ENCODE measurements at regions not wholly inside any gene's neighbourhood (a gene's known extent, or its start where the extent isn't known, plus 50 kb on each side); places are given as distances from the start of the nearest gene placed in this dataset.
"Not testable (repeated sequence)": the region's sequence is repeated elsewhere in the genome, so short reads cannot be mapped to it uniquely, and the experiment has no call there.

GRCh38 chr11:33971530-33971929, 79.7 kb upstream of the LMO2 start:
- DNase-seq (ENCODE audit: low read depth) = not testable (repeated sequence)

- peak; percentile 63 for DNase-seq (ENCODE audit: low read depth)
Measured at GRCh38 chr11:33970984-33971466, 79.1 kb upstream of the LMO2 start.

- DNase-seq (ENCODE audit: low read depth) = no peak
Measured at GRCh38 chr11:33967451-33967850, 75.6 kb upstream of the LMO2 start.

- no peak for DNase-seq (ENCODE audit: low read depth)
Measured at GRCh38 chr11:33965032-33965431, 73.2 kb upstream of the LMO2 start.

GRCh38 chr11:33959855-33960400, 68.1 kb upstream of the LMO2 start:
- no peak for DNase-seq (ENCODE audit: low read depth)

- DNase-seq (ENCODE audit: low read depth) = no peak
Measured at GRCh38 chr11:33957304-33957917, 65.5 kb upstream of the LMO2 start.

- DNase-seq (ENCODE audit: low read depth) = no peak
Measured at GRCh38 chr11:33956611-33957010, 64.7 kb upstream of the LMO2 start.

- no peak for DNase-seq (ENCODE audit: low read depth)
Measured at GRCh38 chr11:33953289-33953688, 61.4 kb upstream of the LMO2 start.

GRCh38 chr11:33952805-33953204, 60.9 kb upstream of the LMO2 start:
- no peak for DNase-seq (ENCODE audit: low read depth)

GRCh38 chr11:33949252-33949913, 57.5 kb upstream of the LMO2 start:
- no peak for DNase-seq (ENCODE audit: low read depth)

GRCh38 chr11:33948494-33948893, 56.6 kb upstream of the LMO2 start:
- DNase-seq (ENCODE audit: low read depth) = no peak

GRCh38 chr11:33947918-33948317, 56.0 kb upstream of the LMO2 start:
- DNase-seq (ENCODE audit: low read depth) = not testable (repeated sequence)

GRCh38 chr11:33946930-33947329, 55.1 kb upstream of the LMO2 start:
- DNase-seq (ENCODE audit: low read depth) = no peak

GRCh38 chr11:33945481-33946268, 53.8 kb upstream of the LMO2 start:
- DNase-seq (ENCODE audit: low read depth) = no peak

- no peak for DNase-seq (ENCODE audit: low read depth)
Measured at GRCh38 chr11:33944693-33945424, 53.0 kb upstream of the LMO2 start.

GRCh38 chr11:33944345-33944692, 52.4 kb upstream of the LMO2 start:
- no peak for DNase-seq (ENCODE audit: low read depth)

- peak; percentile 86 for DNase-seq (ENCODE audit: low read depth)
Measured at GRCh38 chr11:33942954-33943353, 51.1 kb upstream of the LMO2 start.

GRCh38 chr11:33941637-33942160, 49.8 kb upstream of the LMO2 start:
- DNase-seq (ENCODE audit: low read depth) = peak; percentile 34

Data from iris pigment epithelial cell (primary cell).